ENCODE measurements at regions not wholly inside any gene's neighbourhood (a gene's known extent, or its start where the extent isn't known, plus 50 kb on each side); places are given as distances from the start of the nearest gene placed in this dataset.

- Histone ChIP-seq H3K79me2 (replicated peaks; ENCODE audit: insufficient read depth, low read length) (no peaks in the 10 kb centered on the region), H3K4me2 (ENCODE audit: low read length) (peak overlapping the region; percentile 60), H3K4me3 (ENCODE audit: low read length) (peak overlapping the region; percentile 20), H3K9ac (ENCODE audit: low read length) (peak overlapping the region; percentile 55), H3F3A (ENCODE audit: insufficient read depth, low read length, poor library complexity, severe bottlenecking) (peaks cover 6% of the 10 kb centered on the region), H3K27ac (ENCODE audit: low read length) (peak overlapping the region; percentile 88), H3K9me3 (ENCODE audit: low read length) (no peaks in the 10 kb centered on the region), H3K36me3 (ENCODE audit: insufficient read depth, low read length) (no peaks in the 10 kb centered on the region), H4K20me1 (ENCODE audit: insufficient read depth) (no peaks in the 10 kb centered on the region), H3K27me3 (ENCODE audit: insufficient read depth, low read depth, low read length) (no peaks in the 10 kb centered on the region), H3K9me2 (ENCODE audit: insufficient read depth, low read length) (no peaks in the 10 kb centered on the region), H2AFZ (ENCODE audit: low read depth, low read length) (no peak overlapping the region)
- TF ChIP-seq SMC3 (conservative IDR thresholded peaks at IDR 0.05; ENCODE audit: poor library complexity) (peak; percentile 9), RAD21 (conservative IDR thresholded peaks at IDR 0.05) (peak; percentile 3), CTCF (IDR thresholded peaks at IDR 0.05; ENCODE audit: poor library complexity, severe bottlenecking) (no peak), EP300 (conservative IDR thresholded peaks at IDR 0.05; ENCODE audit: poor library complexity, severe bottlenecking) (no peak), TAF1 (IDR thresholded peaks at IDR 0.05; ENCODE audit: low read depth) (no peak), MXI1 (conservative IDR thresholded peaks at IDR 0.05; ENCODE audit: poor library complexity, severe bottlenecking) (no peak)
Measured at GRCh38 chr1:234539666-234540403, 60.9 kb upstream of the TARBP1 start.

- H3K9me3 ChIP-seq (ENCODE audit: low read length), result no peaks in the 10 kb centered on the region
- H2AFZ ChIP-seq (ENCODE audit: low read depth, low read length), result no peak overlapping the region
- peaks cover 6% of the 10 kb centered on the region for H3F3A ChIP-seq (ENCODE audit: insufficient read depth, low read length, poor library complexity, severe bottlenecking)
- no peaks in the 10 kb centered on the region for H3K27me3 ChIP-seq (ENCODE audit: insufficient read depth, low read depth, low read length)
- H4K20me1 ChIP-seq (ENCODE audit: insufficient read depth), result no peaks in the 10 kb centered on the region
- H3K4me2 ChIP-seq (ENCODE audit: low read length), result peak overlapping the region; percentile 60
- no peaks in the 10 kb centered on the region for H3K9me2 ChIP-seq (ENCODE audit: insufficient read depth, low read length)
- peak overlapping the region; percentile 88 for H3K27ac ChIP-seq (ENCODE audit: low read length)
- H3K36me3 ChIP-seq (ENCODE audit: insufficient read depth, low read length), result no peaks in the 10 kb centered on the region
- H3K4me3 ChIP-seq (ENCODE audit: low read length), result peak overlapping the region; percentile 20
- H3K79me2 ChIP-seq (replicated peaks; ENCODE audit: insufficient read depth, low read length), result no peaks in the 10 kb centered on the region
- peak overlapping the region; percentile 55 for H3K9ac ChIP-seq (ENCODE audit: low read length)
- TF ChIP-seq CTCF (IDR thresholded peaks at IDR 0.05; ENCODE audit: poor library complexity, severe bottlenecking) (no peak), MXI1 (conservative IDR thresholded peaks at IDR 0.05; ENCODE audit: poor library complexity, severe bottlenecking) (no peak), POLR2AphosphoS5 (IDR thresholded peaks at IDR 0.05) (peak; percentile 91), SMC3 (conservative IDR thresholded peaks at IDR 0.05; ENCODE audit: poor library complexity) (no peak), TAF1 (IDR thresholded peaks at IDR 0.05; ENCODE audit: low read depth) (no peak), EP300 (conservative IDR thresholded peaks at IDR 0.05; ENCODE audit: poor library complexity, severe bottlenecking) (peak; percentile 81), EZH2 (IDR thresholded peaks at IDR 0.05; ENCODE audit: borderline replicate concordance, insufficient read depth, low read length, poor library complexity, severe bottlenecking) (no peak), RAD21 (conservative IDR thresholded peaks at IDR 0.05) (peak; percentile 27)
- TF ChIP-seq, protein P1, sequence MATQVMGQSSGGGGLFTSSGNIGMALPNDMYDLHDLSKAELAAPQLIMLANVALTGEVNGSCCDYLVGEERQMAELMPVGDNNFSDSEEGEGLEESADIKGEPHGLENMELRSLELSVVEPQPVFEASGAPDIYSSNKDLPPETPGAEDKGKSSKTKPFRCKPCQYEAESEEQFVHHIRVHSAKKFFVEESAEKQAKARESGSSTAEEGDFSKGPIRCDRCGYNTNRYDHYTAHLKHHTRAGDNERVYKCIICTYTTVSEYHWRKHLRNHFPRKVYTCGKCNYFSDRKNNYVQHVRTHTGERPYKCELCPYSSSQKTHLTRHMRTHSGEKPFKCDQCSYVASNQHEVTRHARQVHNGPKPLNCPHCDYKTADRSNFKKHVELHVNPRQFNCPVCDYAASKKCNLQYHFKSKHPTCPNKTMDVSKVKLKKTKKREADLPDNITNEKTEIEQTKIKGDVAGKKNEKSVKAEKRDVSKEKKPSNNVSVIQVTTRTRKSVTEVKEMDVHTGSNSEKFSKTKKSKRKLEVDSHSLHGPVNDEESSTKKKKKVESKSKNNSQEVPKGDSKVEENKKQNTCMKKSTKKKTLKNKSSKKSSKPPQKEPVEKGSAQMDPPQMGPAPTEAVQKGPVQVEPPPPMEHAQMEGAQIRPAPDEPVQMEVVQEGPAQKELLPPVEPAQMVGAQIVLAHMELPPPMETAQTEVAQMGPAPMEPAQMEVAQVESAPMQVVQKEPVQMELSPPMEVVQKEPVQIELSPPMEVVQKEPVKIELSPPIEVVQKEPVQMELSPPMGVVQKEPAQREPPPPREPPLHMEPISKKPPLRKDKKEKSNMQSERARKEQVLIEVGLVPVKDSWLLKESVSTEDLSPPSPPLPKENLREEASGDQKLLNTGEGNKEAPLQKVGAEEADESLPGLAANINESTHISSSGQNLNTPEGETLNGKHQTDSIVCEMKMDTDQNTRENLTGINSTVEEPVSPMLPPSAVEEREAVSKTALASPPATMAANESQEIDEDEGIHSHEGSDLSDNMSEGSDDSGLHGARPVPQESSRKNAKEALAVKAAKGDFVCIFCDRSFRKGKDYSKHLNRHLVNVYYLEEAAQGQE (IDR thresholded peaks at IDR 0.05; ENCODE audit: borderline replicate concordance), result no peak
Measured at GRCh38 chr1:234538930-234539649, 60.1 kb upstream of the TARBP1 start.
